ENCODE measurements at regions not wholly inside any gene's neighbourhood (a gene's known extent, or its start where the extent isn't known, plus 50 kb on each side); places are given as distances from the start of the nearest gene placed in this dataset.

GRCh38 chr18:51712821-51713220 lies 515.3 kb upstream of the MEX3C start:
- no peak overlapping the region for H3K27ac ChIP-seq
- TF ChIP-seq CTCF (conservative IDR thresholded peaks at IDR 0.05) (no peak), ZFX (IDR thresholded peaks at IDR 0.05) (no peak)

GRCh38 chr18:51716277-51716676 lies 518.8 kb upstream of the MEX3C start:
- H3K27ac ChIP-seq: no peak overlapping the region
- TF ChIP-seq ZFX (IDR thresholded peaks at IDR 0.05) (no peak), CTCF (conservative IDR thresholded peaks at IDR 0.05) (no peak)

- no peak overlapping the region for H3K27ac ChIP-seq
- TF ChIP-seq CTCF (conservative IDR thresholded peaks at IDR 0.05): no peak
Observed at GRCh38 chr18:51721388-51721787, 523.9 kb upstream of the MEX3C start.

GRCh38 chr18:51721996-51722395 lies 524.5 kb upstream of the MEX3C start:
- TF ChIP-seq CTCF (conservative IDR thresholded peaks at IDR 0.05): no peak
- no peak for TF ChIP-seq ZFX (IDR thresholded peaks at IDR 0.05)
- no peak overlapping the region for H3K27ac ChIP-seq

- no peak overlapping the region for H3K27ac ChIP-seq
- TF ChIP-seq CTCF (conservative IDR thresholded peaks at IDR 0.05) (no peak), ZFX (IDR thresholded peaks at IDR 0.05) (no peak)
Observed at GRCh38 chr18:51724790-51725721, 527.6 kb upstream of the MEX3C start.

GRCh38 chr18:51726614-51727013 lies 529.1 kb upstream of the MEX3C start:
- TF ChIP-seq ZFX (IDR thresholded peaks at IDR 0.05): no peak
- no peak for TF ChIP-seq CTCF (conservative IDR thresholded peaks at IDR 0.05)
- no peak overlapping the region for H3K27ac ChIP-seq

GRCh38 chr18:51727780-51728179 lies 530.3 kb upstream of the MEX3C start:
- H3K27ac ChIP-seq: no peak overlapping the region
- TF ChIP-seq CTCF (conservative IDR thresholded peaks at IDR 0.05) (no peak), ZFX (IDR thresholded peaks at IDR 0.05) (no peak)

Measured in C4-2B (cell line).